Panc1 (cell line): ENCODE measurements at regions not wholly inside any gene's neighbourhood (a gene's known extent, or its start where the extent isn't known, plus 50 kb on each side); places are given as distances from the start of the nearest gene placed in this dataset.

Source experiments
- CTCF ChIP-seq: fragments of 450-650 bp; IDR thresholded peaks from 2 replicates; pipeline ENCODE4 v1.5.1; 2017; ENCODE audit warnings: mild to moderate bottlenecking
- POLR2AphosphoS5 ChIP-seq: IDR thresholded peaks from 2 replicates; pipeline ENCODE4 v1.6.1; 2012; ENCODE audit warnings: mild to moderate bottlenecking, low read depth, low read length, moderate library complexity
- SIN3A ChIP-seq: IDR thresholded peaks from 2 replicates; pipeline ENCODE4 v1.6.1; 2012; ENCODE audit warnings: low read depth, mild to moderate bottlenecking, low read length, moderate library complexity, borderline replicate concordance; ENCODE audit not compliant: insufficient read depth

- TF ChIP-seq POLR2AphosphoS5 (no peak), CTCF (no peak), SIN3A (no peak)
Measured at GRCh38 chr5:54387031-54387430, 68.5 kb upstream of the HSPB3 start.
